SK-N-SH treated with all-trans-retinoic acid at 6 μM for 48 hours (cell line): ENCODE measurements at regions not wholly inside any gene's neighbourhood (a gene's known extent, or its start where the extent isn't known, plus 50 kb on each side); places are given as distances from the start of the nearest gene placed in this dataset.

Experiments used
- ATAC-seq: fragments of 200-7000 bp; cut with Tn5 transposase; 3 replicates; pipeline ENCODE4 v1.9.1; 2020; ENCODE audit warnings: mild to moderate bottlenecking, moderate library complexity
- ARNTL ChIP-seq: fragments of 450-650 bp; formaldehyde crosslinking; IDR thresholded peaks from 2 replicates; pipeline ENCODE4 v1.5.0; 2020; ENCODE audit warnings: low read depth, mild to moderate bottlenecking, moderate library complexity, borderline replicate concordance
- BACH2 ChIP-seq: fragments of 250-450 bp; sonication (Bioruptor Pico); IDR thresholded peaks from 2 replicates; pipeline ENCODE4 v1.9.0; 2021; ENCODE audit warnings: mild to moderate bottlenecking, borderline replicate concordance
- CSDC2 ChIP-seq: fragments of 250-450 bp; sonication (Bioruptor Pico); IDR thresholded peaks from 2 replicates; pipeline ENCODE4 v1.5.0; 2020; ENCODE audit warnings: mild to moderate bottlenecking, moderate library complexity
- ESRRG ChIP-seq: fragments of 250-450 bp; sonication (Bioruptor Pico); IDR thresholded peaks from 2 replicates; pipeline ENCODE4 v1.6.1; 2021; ENCODE audit warnings: mild to moderate bottlenecking
- GLIS3 ChIP-seq: fragments of 250-450 bp; sonication (Bioruptor Pico); IDR thresholded peaks from 2 replicates; pipeline ENCODE4 v1.5.0; 2020; ENCODE audit warnings: mild to moderate bottlenecking, moderate library complexity
- ISL1 ChIP-seq: fragments of 250-450 bp; sonication (Bioruptor Pico); IDR thresholded peaks from 2 replicates; pipeline ENCODE4 v2.1.2; 2022; ENCODE audit warnings: mild to moderate bottlenecking, moderate library complexity
- OSR1 ChIP-seq: fragments of 250-450 bp; sonication (Bioruptor Pico); IDR thresholded peaks from 2 replicates; pipeline ENCODE4 v1.8.0; 2022; ENCODE audit warnings: moderate library complexity, mild to moderate bottlenecking, inconsistent platforms
- PPARA ChIP-seq: fragments of 250-450 bp; sonication (Bioruptor Pico); IDR thresholded peaks from 2 replicates; pipeline ENCODE4 v1.5.0; 2020; ENCODE audit warnings: mild to moderate bottlenecking, borderline replicate concordance
- RARB ChIP-seq: fragments of 250-450 bp; sonication (Bioruptor Pico); IDR thresholded peaks from 2 replicates; pipeline ENCODE4 v1.8.0; 2021; ENCODE audit warnings: mild to moderate bottlenecking, moderate library complexity
- SNAI2 ChIP-seq: fragments of 250-450 bp; sonication (Bioruptor Pico); IDR thresholded peaks from 2 replicates; pipeline ENCODE4 v1.5.0; 2020; ENCODE audit warnings: mild to moderate bottlenecking, moderate library complexity
- TCF4 ChIP-seq: fragments of 250-450 bp; sonication (Bioruptor Pico); IDR thresholded peaks from 2 replicates; pipeline ENCODE4 v1.8.0; 2021; ENCODE audit warnings: mild to moderate bottlenecking, moderate library complexity, borderline replicate concordance
- TOX ChIP-seq: fragments of 250-450 bp; sonication (Bioruptor Pico); IDR thresholded peaks from 2 replicates; pipeline ENCODE4 v1.8.0; 2021; ENCODE audit warnings: mild to moderate bottlenecking, moderate library complexity, borderline replicate concordance
- ZC3H10 ChIP-seq: fragments of 250-450 bp; sonication (Bioruptor Pico); IDR thresholded peaks from 2 replicates; pipeline ENCODE4 v1.5.1; 2021; ENCODE audit warnings: mild to moderate bottlenecking, moderate library complexity
- ZFP3 ChIP-seq: fragments of 250-450 bp; sonication (Bioruptor Pico); IDR thresholded peaks from 2 replicates; pipeline ENCODE4 v1.5.0; 2020; ENCODE audit warnings: mild to moderate bottlenecking, moderate library complexity
- ZFP30 ChIP-seq: fragments of 450-650 bp; formaldehyde crosslinking; IDR thresholded peaks from 2 replicates; pipeline ENCODE4 v1.5.0; 2022; ENCODE audit warnings: mild to moderate bottlenecking, moderate library complexity
- ZNF565 ChIP-seq: fragments of 450-650 bp; formaldehyde crosslinking; conservative IDR thresholded peaks from 2 replicates; pipeline ENCODE4 v1.5.0; 2020; ENCODE audit warnings: low read depth, mild to moderate bottlenecking, moderate library complexity
- ZNF70 ChIP-seq: fragments of 450-650 bp; formaldehyde crosslinking; IDR thresholded peaks from 2 replicates; pipeline ENCODE4 v1.5.0; 2020; ENCODE audit warnings: mild to moderate bottlenecking, moderate library complexity
- TF ChIP-seq, protein P1 (sequence below): fragments of 250-450 bp; sonication (Bioruptor Pico); IDR thresholded peaks from 2 replicates; pipeline ENCODE4 v1.5.1; 2020; ENCODE audit warnings: low read depth, mild to moderate bottlenecking, moderate library complexity
- TF ChIP-seq, protein P2 (sequence below): fragments of 250-450 bp; sonication (Bioruptor Pico); IDR thresholded peaks from 2 replicates; pipeline ENCODE4 v1.5.0; 2020; ENCODE audit warnings: mild to moderate bottlenecking, moderate library complexity
- TF ChIP-seq, protein P3 (sequence below): fragments of 250-450 bp; sonication (Bioruptor Pico); IDR thresholded peaks from 2 replicates; pipeline ENCODE4 v1.8.0; 2021; ENCODE audit warnings: low read depth, mild to moderate bottlenecking, moderate library complexity, borderline replicate concordance
- TF ChIP-seq, protein P4 (sequence below): fragments of 250-450 bp; sonication (Bioruptor Pico); IDR thresholded peaks from 2 replicates; pipeline ENCODE4 v1.5.1; 2021; ENCODE audit warnings: mild to moderate bottlenecking, moderate library complexity

DNA sequence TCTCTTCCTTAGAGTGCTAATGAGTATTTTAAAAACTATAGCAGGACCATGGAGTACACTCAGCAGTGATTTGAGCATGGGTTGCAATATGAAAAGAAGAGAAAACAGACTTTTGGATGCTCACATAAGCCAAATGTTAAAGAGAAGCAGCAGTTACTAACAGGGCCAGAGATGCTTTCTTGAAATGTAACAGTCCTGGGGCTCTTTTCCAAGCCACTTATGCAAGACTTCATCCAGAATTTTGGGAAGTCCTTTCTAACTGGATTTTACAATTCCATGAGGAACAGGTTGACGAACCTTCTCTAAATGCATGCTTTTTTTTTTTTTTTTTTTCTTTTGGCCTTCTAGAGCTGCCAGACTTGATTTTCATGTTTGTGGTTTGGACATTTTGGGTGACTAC is 282.0 kb downstream of the SEC23IP start (continued):
- TF ChIP-seq TOX (no peak), BACH2 (no peak), ESRRG (CRISPR knock-in tag) (no peak)

DNA sequence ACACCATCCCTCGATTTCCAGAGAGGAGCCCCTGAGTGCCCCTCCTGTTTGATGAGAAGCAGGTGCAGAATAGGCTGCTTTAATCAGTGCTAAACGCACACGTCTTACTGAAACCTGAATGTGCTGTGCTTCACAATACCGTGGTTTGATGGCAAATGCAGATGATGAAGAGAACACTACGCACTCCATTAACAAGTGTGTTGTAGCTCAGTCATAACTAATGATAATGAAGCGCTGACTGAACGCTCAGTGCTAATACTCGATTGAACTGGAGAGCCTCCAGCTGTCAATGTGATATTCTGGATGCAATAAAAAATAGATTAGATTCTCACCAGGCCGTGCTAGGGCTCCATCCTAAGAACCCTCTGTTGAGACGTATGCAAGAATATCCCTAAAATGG is 279.7 kb upstream of the PLPP4 start:
- no peak for TF ChIP-seq PPARA (CRISPR knock-in tag)
- TF ChIP-seq TCF4 (CRISPR knock-in tag), result no peak
- no peak for TF ChIP-seq ZNF70 (CRISPR knock-in tag)
- no peak for TF ChIP-seq CSDC2
- no peak for TF ChIP-seq RARB (CRISPR knock-in tag)
- no peak for TF ChIP-seq ZFP30 (CRISPR knock-in tag)
- TF ChIP-seq TOX, result no peak
- no peak for TF ChIP-seq SNAI2
- TF ChIP-seq, protein P1, sequence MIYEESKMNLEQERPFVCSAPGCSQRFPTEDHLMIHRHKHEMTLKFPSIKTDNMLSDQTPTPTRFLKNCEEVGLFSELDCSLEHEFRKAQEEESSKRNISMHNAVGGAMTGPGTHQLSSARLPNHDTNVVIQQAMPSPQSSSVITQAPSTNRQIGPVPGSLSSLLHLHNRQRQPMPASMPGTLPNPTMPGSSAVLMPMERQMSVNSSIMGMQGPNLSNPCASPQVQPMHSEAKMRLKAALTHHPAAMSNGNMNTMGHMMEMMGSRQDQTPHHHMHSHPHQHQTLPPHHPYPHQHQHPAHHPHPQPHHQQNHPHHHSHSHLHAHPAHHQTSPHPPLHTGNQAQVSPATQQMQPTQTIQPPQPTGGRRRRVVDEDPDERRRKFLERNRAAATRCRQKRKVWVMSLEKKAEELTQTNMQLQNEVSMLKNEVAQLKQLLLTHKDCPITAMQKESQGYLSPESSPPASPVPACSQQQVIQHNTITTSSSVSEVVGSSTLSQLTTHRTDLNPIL (CRISPR knock-in tag), result no peak
- no peak for TF ChIP-seq ZNF565 (CRISPR knock-in tag)
- TF ChIP-seq, protein P2, sequence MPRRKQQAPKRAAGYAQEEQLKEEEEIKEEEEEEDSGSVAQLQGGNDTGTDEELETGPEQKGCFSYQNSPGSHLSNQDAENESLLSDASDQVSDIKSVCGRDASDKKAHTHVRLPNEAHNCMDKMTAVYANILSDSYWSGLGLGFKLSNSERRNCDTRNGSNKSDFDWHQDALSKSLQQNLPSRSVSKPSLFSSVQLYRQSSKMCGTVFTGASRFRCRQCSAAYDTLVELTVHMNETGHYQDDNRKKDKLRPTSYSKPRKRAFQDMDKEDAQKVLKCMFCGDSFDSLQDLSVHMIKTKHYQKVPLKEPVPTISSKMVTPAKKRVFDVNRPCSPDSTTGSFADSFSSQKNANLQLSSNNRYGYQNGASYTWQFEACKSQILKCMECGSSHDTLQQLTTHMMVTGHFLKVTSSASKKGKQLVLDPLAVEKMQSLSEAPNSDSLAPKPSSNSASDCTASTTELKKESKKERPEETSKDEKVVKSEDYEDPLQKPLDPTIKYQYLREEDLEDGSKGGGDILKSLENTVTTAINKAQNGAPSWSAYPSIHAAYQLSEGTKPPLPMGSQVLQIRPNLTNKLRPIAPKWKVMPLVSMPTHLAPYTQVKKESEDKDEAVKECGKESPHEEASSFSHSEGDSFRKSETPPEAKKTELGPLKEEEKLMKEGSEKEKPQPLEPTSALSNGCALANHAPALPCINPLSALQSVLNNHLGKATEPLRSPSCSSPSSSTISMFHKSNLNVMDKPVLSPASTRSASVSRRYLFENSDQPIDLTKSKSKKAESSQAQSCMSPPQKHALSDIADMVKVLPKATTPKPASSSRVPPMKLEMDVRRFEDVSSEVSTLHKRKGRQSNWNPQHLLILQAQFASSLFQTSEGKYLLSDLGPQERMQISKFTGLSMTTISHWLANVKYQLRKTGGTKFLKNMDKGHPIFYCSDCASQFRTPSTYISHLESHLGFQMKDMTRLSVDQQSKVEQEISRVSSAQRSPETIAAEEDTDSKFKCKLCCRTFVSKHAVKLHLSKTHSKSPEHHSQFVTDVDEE (CRISPR knock-in tag), result no peak
- no peak for TF ChIP-seq GLIS3 (CRISPR knock-in tag)
- TF ChIP-seq ARNTL (CRISPR knock-in tag), result no peak
- TF ChIP-seq, protein P3, sequence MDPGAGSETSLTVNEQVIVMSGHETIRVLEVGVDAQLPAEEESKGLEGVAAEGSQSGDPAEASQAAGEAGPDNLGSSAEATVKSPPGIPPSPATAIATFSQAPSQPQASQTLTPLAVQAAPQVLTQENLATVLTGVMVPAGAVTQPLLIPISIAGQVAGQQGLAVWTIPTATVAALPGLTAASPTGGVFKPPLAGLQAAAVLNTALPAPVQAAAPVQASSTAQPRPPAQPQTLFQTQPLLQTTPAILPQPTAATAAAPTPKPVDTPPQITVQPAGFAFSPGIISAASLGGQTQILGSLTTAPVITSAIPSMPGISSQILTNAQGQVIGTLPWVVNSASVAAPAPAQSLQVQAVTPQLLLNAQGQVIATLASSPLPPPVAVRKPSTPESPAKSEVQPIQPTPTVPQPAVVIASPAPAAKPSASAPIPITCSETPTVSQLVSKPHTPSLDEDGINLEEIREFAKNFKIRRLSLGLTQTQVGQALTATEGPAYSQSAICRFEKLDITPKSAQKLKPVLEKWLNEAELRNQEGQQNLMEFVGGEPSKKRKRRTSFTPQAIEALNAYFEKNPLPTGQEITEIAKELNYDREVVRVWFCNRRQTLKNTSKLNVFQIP (CRISPR knock-in tag), result no peak
- no peak for TF ChIP-seq ZFP3
- TF ChIP-seq ISL1 (CRISPR knock-in tag), result no peak
- ATAC-seq, result no peak

DNA sequence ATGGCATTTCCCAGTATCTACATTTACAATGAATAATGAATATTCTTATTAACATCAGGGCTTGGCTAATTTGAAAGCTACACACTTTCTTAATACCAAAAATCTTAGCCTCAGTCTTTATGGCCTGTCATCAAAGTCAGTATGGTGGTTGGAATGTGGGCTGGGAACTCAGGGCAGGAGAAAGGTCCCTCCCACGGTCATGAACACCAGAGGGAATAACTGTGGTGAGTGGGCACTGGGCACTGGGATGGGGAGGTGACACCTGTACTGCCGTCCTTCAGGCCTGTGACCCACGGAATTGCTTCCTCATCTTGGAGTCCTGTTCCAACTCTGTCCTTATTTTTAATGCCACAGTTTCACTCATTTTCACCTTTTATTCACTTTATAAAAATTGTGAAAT is 276.9 kb upstream of the PLPP4 start:
- TF ChIP-seq TOX, result no peak
- TF ChIP-seq TCF4 (CRISPR knock-in tag), result no peak
- TF ChIP-seq, protein P4, sequence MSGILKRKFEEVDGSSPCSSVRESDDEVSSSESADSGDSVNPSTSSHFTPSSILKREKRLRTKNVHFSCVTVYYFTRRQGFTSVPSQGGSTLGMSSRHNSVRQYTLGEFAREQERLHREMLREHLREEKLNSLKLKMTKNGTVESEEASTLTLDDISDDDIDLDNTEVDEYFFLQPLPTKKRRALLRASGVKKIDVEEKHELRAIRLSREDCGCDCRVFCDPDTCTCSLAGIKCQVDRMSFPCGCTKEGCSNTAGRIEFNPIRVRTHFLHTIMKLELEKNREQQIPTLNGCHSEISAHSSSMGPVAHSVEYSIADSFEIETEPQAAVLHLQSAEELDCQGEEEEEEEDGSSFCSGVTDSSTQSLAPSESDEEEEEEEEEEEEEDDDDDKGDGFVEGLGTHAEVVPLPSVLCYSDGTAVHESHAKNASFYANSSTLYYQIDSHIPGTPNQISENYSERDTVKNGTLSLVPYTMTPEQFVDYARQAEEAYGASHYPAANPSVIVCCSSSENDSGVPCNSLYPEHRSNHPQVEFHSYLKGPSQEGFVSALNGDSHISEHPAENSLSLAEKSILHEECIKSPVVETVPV (CRISPR knock-in tag), result no peak
- no peak for ATAC-seq

DNA sequence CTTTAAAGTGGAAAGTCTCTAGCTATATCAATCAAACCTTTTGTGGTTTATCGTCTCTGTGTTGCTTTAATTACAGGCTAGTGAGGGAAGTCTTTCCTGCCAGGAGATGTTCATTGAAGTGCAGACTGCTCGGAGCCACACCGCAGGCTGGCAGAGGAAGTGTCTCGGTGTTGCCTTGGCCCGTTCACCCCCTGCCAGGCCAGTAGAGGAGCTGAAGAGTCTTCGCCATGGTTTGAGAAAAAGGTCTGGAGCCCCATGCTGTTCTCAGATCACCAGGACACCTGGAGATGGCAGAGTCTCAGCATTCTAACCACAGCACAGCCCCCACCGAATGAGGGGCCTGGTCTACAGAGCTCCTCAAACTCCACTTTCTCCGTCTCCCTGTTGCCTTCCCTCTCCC is 275.9 kb upstream of the PLPP4 start:
- no peak for ATAC-seq
- TF ChIP-seq ZC3H10 (CRISPR knock-in tag) (no peak), SNAI2 (no peak), TOX (no peak), GLIS3 (CRISPR knock-in tag) (no peak), ARNTL (CRISPR knock-in tag) (no peak), RARB (CRISPR knock-in tag) (no peak), OSR1 (no peak), ZFP3 (no peak), ZFP30 (CRISPR knock-in tag) (no peak), CSDC2 (no peak), ESRRG (CRISPR knock-in tag) (no peak), BACH2 (no peak), ZNF70 (CRISPR knock-in tag) (no peak), ZNF565 (CRISPR knock-in tag) (no peak)
- TF ChIP-seq, protein P2 (CRISPR knock-in tag), result no peak
- TF ChIP-seq, protein P1 (CRISPR knock-in tag), result no peak
